ENCODE measurements at regions not wholly inside any gene's neighbourhood (a gene's known extent, or its start where the extent isn't known, plus 50 kb on each side); places are given as distances from the start of the nearest gene placed in this dataset.

DNA sequence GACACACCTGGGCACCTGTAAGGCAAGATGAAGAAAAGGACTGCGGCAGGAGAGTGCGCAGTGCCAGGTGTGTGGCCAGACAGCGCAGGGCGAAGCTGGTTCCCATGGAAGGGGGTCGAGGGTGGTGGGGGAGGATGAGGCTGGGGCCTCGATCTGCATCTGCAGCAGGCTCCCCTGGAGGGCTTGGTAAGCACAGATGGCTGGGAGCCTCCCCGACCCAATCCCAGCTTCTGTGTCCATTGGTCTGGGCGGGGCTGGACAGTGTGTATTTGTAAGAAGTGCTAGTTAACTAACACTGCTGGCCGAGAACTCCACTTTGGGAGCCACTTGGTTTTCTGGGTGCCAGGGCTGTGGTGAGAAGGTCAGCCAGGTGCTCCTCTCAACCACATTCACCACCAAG, 385.1 kb upstream of the IRX1 start:
- no peak overlapping the region for H3K4me3 ChIP-seq (ENCODE audit: low read length in 3 of 3)
- H3K27ac ChIP-seq (ENCODE audit: low read depth in 2 of 2, low read length in 2 of 2), result no peak overlapping the region
- H3K36me3 ChIP-seq (ENCODE audit: control insufficient read depth in 2 of 3, insufficient read depth in 3 of 3, low read length in 3 of 3), result no peaks in the 10 kb centered on the region
- no peaks in the 10 kb centered on the region for H3K9me3 ChIP-seq (ENCODE audit: control insufficient read depth in 2 of 3, insufficient read depth in 1 of 3, low read length in 3 of 3)
- H3K9ac ChIP-seq (ENCODE audit: low read length in 3 of 3), result no peak overlapping the region
- DNase-seq (no peak), FAIRE-seq (no peak)
- intact Hi-C loops (cut with DNase I), result no loop called here
- H3K27me3 ChIP-seq (ENCODE audit: control insufficient read depth, insufficient read depth, low read length), result no peaks in the 10 kb centered on the region
- TF ChIP-seq, protein P1, sequence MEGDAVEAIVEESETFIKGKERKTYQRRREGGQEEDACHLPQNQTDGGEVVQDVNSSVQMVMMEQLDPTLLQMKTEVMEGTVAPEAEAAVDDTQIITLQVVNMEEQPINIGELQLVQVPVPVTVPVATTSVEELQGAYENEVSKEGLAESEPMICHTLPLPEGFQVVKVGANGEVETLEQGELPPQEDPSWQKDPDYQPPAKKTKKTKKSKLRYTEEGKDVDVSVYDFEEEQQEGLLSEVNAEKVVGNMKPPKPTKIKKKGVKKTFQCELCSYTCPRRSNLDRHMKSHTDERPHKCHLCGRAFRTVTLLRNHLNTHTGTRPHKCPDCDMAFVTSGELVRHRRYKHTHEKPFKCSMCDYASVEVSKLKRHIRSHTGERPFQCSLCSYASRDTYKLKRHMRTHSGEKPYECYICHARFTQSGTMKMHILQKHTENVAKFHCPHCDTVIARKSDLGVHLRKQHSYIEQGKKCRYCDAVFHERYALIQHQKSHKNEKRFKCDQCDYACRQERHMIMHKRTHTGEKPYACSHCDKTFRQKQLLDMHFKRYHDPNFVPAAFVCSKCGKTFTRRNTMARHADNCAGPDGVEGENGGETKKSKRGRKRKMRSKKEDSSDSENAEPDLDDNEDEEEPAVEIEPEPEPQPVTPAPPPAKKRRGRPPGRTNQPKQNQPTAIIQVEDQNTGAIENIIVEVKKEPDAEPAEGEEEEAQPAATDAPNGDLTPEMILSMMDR (IDR thresholded peaks at IDR 0.05; ENCODE audit: borderline replicate concordance, extremely low read depth, insufficient read depth), result no peak
- no peaks in the 10 kb centered on the region for H3K4me1 ChIP-seq (ENCODE audit: control insufficient read depth in 2 of 3, insufficient read depth in 2 of 3, low read depth in 1 of 3, low read length in 3 of 3)

DNA sequence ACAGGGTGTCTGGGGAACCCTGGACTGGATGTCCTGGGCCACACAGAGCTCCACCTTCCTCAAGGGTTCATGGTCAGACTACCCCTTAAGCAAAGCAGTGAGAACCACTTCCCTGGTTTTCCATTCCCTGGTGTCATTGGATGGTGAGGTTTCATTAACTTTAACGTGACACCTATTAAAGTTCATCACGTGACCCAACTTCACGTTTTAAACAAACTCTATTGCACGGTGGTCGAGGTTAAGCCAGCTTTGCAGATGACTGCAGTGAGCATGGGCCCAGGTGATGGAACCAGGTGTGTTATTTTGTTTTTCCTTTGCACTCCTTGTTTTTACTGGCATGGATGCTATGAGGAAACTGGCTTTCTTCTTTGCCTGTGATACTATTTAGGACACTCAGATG, 385.7 kb upstream of the IRX1 start:
- FAIRE-seq (no peak), DNase-seq (no peak)
- H3K4me3 ChIP-seq (ENCODE audit: low read length in 3 of 3), result no peak overlapping the region
- no peaks in the 10 kb centered on the region for H3K9me3 ChIP-seq (ENCODE audit: control insufficient read depth in 2 of 3, insufficient read depth in 1 of 3, low read length in 3 of 3)
- intact Hi-C loops (cut with DNase I), result no loop called here
- no peak overlapping the region for H3K27ac ChIP-seq (ENCODE audit: low read depth in 2 of 2, low read length in 2 of 2)
- no peak overlapping the region for H3K9ac ChIP-seq (ENCODE audit: low read length in 3 of 3)
- no peaks in the 10 kb centered on the region for H3K36me3 ChIP-seq (ENCODE audit: control insufficient read depth in 2 of 3, insufficient read depth in 3 of 3, low read length in 3 of 3)
- no peaks in the 10 kb centered on the region for H3K27me3 ChIP-seq (ENCODE audit: control insufficient read depth, insufficient read depth, low read length)
- TF ChIP-seq, protein P1 (IDR thresholded peaks at IDR 0.05; ENCODE audit: borderline replicate concordance, extremely low read depth, insufficient read depth), result no peak
- no peaks in the 10 kb centered on the region for H3K4me1 ChIP-seq (ENCODE audit: control insufficient read depth in 2 of 3, insufficient read depth in 2 of 3, low read depth in 1 of 3, low read length in 3 of 3)

DNA sequence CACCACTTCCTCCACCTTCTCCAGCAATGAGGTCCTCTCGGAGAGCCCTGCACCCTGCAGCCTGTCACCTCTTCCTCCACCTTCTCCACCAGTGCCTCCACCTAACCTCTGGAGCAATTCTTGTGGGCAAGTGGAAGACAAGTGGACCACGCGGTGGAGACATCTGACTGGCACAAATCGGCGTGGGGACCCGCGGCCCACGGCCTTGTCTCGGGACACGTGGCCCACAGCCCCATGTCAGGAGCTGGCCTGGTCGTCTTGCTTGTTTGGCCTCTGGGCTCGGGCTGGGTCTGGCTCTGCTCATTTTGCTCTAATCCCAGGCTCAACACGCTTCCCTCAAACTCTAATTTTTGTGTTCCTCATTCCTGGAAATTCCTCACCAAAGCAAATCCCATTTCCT, 393.1 kb upstream of the IRX1 start:
- H3K4me1 ChIP-seq (ENCODE audit: control insufficient read depth in 2 of 3, insufficient read depth in 2 of 3, low read depth in 1 of 3, low read length in 3 of 3), result peaks cover 0 to 4% (median 0%) of the 10 kb centered on the region in 3 donors
- no peaks in the 10 kb centered on the region for H3K36me3 ChIP-seq (ENCODE audit: control insufficient read depth in 2 of 3, insufficient read depth in 3 of 3, low read length in 3 of 3)
- H3K4me3 ChIP-seq (ENCODE audit: low read length in 3 of 3), result no peak overlapping the region
- TF ChIP-seq, protein P1 (IDR thresholded peaks at IDR 0.05; ENCODE audit: borderline replicate concordance, extremely low read depth, insufficient read depth), result no peak
- DNase-seq, result no peak
- peaks cover 7% of the 10 kb centered on the region for H3K27me3 ChIP-seq (ENCODE audit: control insufficient read depth, insufficient read depth, low read length)
- H3K9me3 ChIP-seq (ENCODE audit: control insufficient read depth in 2 of 3, insufficient read depth in 1 of 3, low read length in 3 of 3), result no peaks in the 10 kb centered on the region
- intact Hi-C loops (cut with DNase I), result no loop called here
- H3K27ac ChIP-seq (ENCODE audit: low read depth in 2 of 2, low read length in 2 of 2), result no peak overlapping the region
- no peak overlapping the region for H3K9ac ChIP-seq (ENCODE audit: low read length in 3 of 3)
- FAIRE-seq, result no peak

DNA sequence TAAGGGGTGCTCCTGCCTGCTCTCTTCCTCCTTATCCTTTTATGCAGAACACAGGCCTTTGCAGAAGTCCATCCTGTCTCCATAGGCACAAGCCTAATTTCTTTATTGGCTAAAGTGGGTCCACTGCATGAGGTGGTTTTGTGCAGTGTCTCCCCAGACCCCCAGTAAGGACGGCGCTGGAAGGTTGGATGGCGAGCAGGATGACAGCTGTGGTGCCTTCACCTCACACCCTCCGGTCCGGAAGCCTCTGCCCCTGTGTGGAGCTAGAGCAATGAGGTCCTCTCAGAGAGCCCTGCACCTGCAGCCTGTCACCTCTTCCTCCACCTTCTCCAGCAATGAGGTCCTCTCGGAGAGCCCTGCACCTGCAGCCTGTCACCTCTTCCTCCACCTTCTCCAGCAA, 393.7 kb upstream of the IRX1 start:
- Histone ChIP-seq H3K4me1 (ENCODE audit: control insufficient read depth in 2 of 3, insufficient read depth in 2 of 3, low read depth in 1 of 3, low read length in 3 of 3) (peaks cover 0 to 4% (median 0%) of the 10 kb centered on the region in 3 donors), H3K4me3 (ENCODE audit: low read length in 3 of 3) (no peak overlapping the region), H3K27ac (ENCODE audit: low read depth in 2 of 2, low read length in 2 of 2) (no peak overlapping the region), H3K9ac (ENCODE audit: low read length in 3 of 3) (no peak overlapping the region), H3K36me3 (ENCODE audit: control insufficient read depth in 2 of 3, insufficient read depth in 3 of 3, low read length in 3 of 3) (no peaks in the 10 kb centered on the region), H3K9me3 (ENCODE audit: control insufficient read depth in 2 of 3, insufficient read depth in 1 of 3, low read length in 3 of 3) (no peaks in the 10 kb centered on the region), H3K27me3 (ENCODE audit: control insufficient read depth, insufficient read depth, low read length) (peaks cover 13% of the 10 kb centered on the region)
- intact Hi-C loops (cut with DNase I), result no loop called here
- FAIRE-seq (no peak), DNase-seq (no peak)
- TF ChIP-seq, protein P1 (IDR thresholded peaks at IDR 0.05; ENCODE audit: borderline replicate concordance, extremely low read depth, insufficient read depth), result no peak
